Erythroblast (primary cell): ENCODE measurements at regions not wholly inside any gene's neighbourhood (a gene's known extent, or its start where the extent isn't known, plus 50 kb on each side); places are given as distances from the start of the nearest gene placed in this dataset.

Experiments
- GATA1 ChIP-seq: IDR thresholded peaks from 2 replicates; pipeline ENCODE4 v1.6.1; 2011; ENCODE audit warnings: low read depth, mild to moderate bottlenecking, control low read depth, low read length, moderate library complexity
- POLR2A ChIP-seq: IDR thresholded peaks from 2 replicates; pipeline ENCODE4 v1.6.1; 2011; ENCODE audit warnings: mild to moderate bottlenecking, low read length

DNA sequence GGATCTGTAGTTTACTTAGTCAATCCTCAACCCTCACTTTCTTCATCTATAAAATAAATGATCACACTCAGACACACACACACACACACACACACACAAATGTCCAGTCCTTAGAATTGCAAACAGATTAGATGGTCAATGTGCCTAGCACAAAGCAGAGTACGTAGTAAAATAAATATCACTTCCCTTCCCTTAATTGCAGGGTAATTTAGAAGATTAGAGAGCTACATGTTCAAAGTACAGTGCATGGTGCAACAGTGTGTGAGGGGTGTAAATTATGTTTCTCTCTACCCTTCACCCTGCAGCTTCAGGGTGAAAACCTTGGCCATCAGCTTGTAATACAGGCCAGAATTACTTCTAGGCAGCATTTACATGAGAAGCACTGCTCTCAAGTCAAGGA, 187.0 kb upstream of the GHITM start:
- no peak for TF ChIP-seq POLR2A
- TF ChIP-seq GATA1 = no peak
